Osteoblast (primary cell): ENCODE measurements at regions not wholly inside any gene's neighbourhood (a gene's known extent, or its start where the extent isn't known, plus 50 kb on each side); places are given as distances from the start of the nearest gene placed in this dataset.

ENCODE experiments used
- DNase-seq: peaks from one replicate; pipeline ENCODE4 v3.0.0; 2011; ENCODE audit warnings: low spot score, mixed read lengths; ENCODE audit not compliant: insufficient read length; ENCODE audit errors: missing footprints
- H2AFZ ChIP-seq: 2 replicates; pipeline ENCODE4 v1.6.0; 2011; ENCODE audit warnings: mild to moderate bottlenecking, low read length
- H3K27ac ChIP-seq: 2 replicates; pipeline ENCODE4 v1.5.1; 2011; ENCODE audit warnings: mild to moderate bottlenecking, low read depth, low read length, moderate library complexity
- H3K27me3 ChIP-seq: 2 replicates; pipeline ENCODE4 v1.6.0; 2012; ENCODE audit warnings: mild to moderate bottlenecking, control low read depth, inconsistent platforms, low read length, moderate library complexity; ENCODE audit not compliant: insufficient read depth
- H3K36me3 ChIP-seq: 2 replicates; pipeline ENCODE4 v1.5.1; 2011; ENCODE audit warnings: mild to moderate bottlenecking, low read length, control low read depth, moderate library complexity; ENCODE audit not compliant: insufficient read depth
- H3K4me1 ChIP-seq: 2 replicates; pipeline ENCODE4 v1.5.1; 2011; ENCODE audit warnings: mild to moderate bottlenecking, low read length, control low read depth, moderate library complexity; ENCODE audit not compliant: insufficient read depth
- H3K4me2 ChIP-seq: 2 replicates; pipeline ENCODE4 v1.6.0; 2011; ENCODE audit warnings: mild to moderate bottlenecking, low read length; ENCODE audit not compliant: insufficient read depth
- H3K4me3 ChIP-seq: fragments of 200-600 bp; sonication (generic); 3 replicates; pipeline ENCODE4 v1.5.1; 2012; ENCODE audit warnings: mild to moderate bottlenecking, low read length, inconsistent platforms; ENCODE audit not compliant: insufficient read depth
- H3K79me2 ChIP-seq: 2 replicates; pipeline ENCODE4 v1.6.0; 2012; ENCODE audit warnings: mild to moderate bottlenecking, low read length, control low read depth, inconsistent platforms; ENCODE audit not compliant: insufficient read depth
- H3K9me3 ChIP-seq: 2 replicates; pipeline ENCODE4 v1.5.1; 2011; ENCODE audit warnings: low read depth, low read length, control low read depth
- H4K20me1 ChIP-seq: 2 replicates; pipeline ENCODE4 v1.6.0; 2012; ENCODE audit warnings: mild to moderate bottlenecking, low read length, control low read depth; ENCODE audit not compliant: insufficient read depth
- CTCF ChIP-seq: IDR thresholded peaks from 2 replicates; pipeline ENCODE4 v1.5.1; 2011; ENCODE audit warnings: mild to moderate bottlenecking, low read depth, low read length, moderate library complexity; ENCODE audit errors: extremely low read depth

- Histone ChIP-seq H2AFZ (no peak overlapping the region), H3K27me3 (no peaks in the 10 kb centered on the region), H3K4me2 (no peak overlapping the region), H3K27ac (no peak overlapping the region), H3K79me2 (no peaks in the 10 kb centered on the region), H3K4me1 (no peaks in the 10 kb centered on the region), H3K36me3 (no peaks in the 10 kb centered on the region), H3K4me3 (no peak overlapping the region), H3K9me3 (peaks cover 2% of the 10 kb centered on the region), H4K20me1 (no peaks in the 10 kb centered on the region)
- no peak for TF ChIP-seq CTCF
- no peak for DNase-seq
These were observed 530.2 kb downstream of the MCTP2 start for GRCh38 chr15:94761574-94761973.

GRCh38 chr15:94769089-94769488 lies 537.7 kb downstream of the MCTP2 start:
- TF ChIP-seq CTCF = no peak

DNA sequence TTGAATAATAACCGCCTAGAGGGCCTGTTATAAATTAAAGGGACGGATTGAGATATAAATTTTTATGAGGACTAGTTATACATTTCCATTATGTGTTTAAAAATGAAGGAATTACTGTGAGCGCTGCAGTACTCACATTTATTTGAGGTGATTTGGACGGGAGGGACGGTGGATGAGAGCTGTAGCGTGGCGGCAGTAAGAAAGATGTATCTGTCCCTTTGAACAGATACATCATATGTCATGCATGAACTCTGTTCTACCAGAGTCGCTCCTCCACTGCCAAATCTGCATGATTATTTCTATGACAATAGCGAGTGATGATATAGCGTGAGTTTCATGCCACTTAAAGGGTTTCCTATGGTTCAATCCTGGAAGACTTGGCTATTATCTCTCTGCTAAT lies 538.8 kb downstream of the MCTP2 start:
- Histone ChIP-seq H3K9me3 (no peaks in the 10 kb centered on the region), H3K4me2 (no peak overlapping the region), H3K79me2 (no peaks in the 10 kb centered on the region), H2AFZ (no peak overlapping the region), H3K4me1 (no peaks in the 10 kb centered on the region), H3K36me3 (no peaks in the 10 kb centered on the region), H3K27ac (no peak overlapping the region), H3K27me3 (no peaks in the 10 kb centered on the region), H3K4me3 (no peak overlapping the region), H4K20me1 (no peaks in the 10 kb centered on the region)
- no peak for TF ChIP-seq CTCF
- DNase-seq = peak; percentile 35

More at GRCh38 chr15:94769089-94769488, 537.7 kb downstream of the MCTP2 start:
- Histone ChIP-seq H3K27ac (no peak overlapping the region), H3K27me3 (no peaks in the 10 kb centered on the region), H3K4me3 (no peak overlapping the region), H3K79me2 (no peaks in the 10 kb centered on the region), H3K4me1 (no peaks in the 10 kb centered on the region), H3K9me3 (no peaks in the 10 kb centered on the region), H2AFZ (no peak overlapping the region), H3K36me3 (no peaks in the 10 kb centered on the region), H4K20me1 (no peaks in the 10 kb centered on the region), H3K4me2 (no peak overlapping the region)
- no peak for DNase-seq

DNA sequence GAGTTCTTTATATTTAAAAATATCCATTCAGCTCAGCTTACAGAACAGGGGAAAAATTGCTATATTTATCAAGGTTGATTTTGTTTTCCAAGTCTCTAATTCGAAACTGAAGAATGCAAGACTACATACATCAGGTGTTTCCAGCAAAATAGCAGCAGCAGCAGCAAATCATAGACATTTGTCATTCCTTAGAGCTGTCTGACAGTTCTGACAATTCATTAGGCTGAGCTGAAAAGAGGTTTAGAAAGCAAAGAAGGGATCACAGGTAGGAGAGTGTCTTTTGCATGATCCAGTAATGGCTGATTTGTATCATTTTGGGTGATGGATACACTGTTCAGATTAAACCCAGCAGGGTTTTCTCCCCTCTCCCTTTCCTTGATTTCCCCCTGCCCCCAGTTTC lies 545.7 kb downstream of the MCTP2 start:
- DNase-seq = no peak
- Histone ChIP-seq H3K27ac (no peak overlapping the region), H3K4me3 (no peak overlapping the region), H3K27me3 (no peaks in the 10 kb centered on the region), H3K36me3 (no peaks in the 10 kb centered on the region), H4K20me1 (no peaks in the 10 kb centered on the region), H3K4me2 (no peak overlapping the region), H3K9me3 (no peaks in the 10 kb centered on the region), H2AFZ (no peak overlapping the region), H3K4me1 (no peaks in the 10 kb centered on the region), H3K79me2 (no peaks in the 10 kb centered on the region)
- TF ChIP-seq CTCF = no peak
